HG03095 (cell line): ENCODE measurements at regions not wholly inside any gene's neighbourhood (a gene's known extent, or its start where the extent isn't known, plus 50 kb on each side); places are given as distances from the start of the nearest gene placed in this dataset.

Experiments used
- ATAC-seq: cut with Tn5 transposase; IDR thresholded peaks from one replicate; pipeline ENCODE4 v1.9.1; 2021; ENCODE audit warnings: moderate library complexity; ENCODE audit not compliant: unreplicated experiment

DNA sequence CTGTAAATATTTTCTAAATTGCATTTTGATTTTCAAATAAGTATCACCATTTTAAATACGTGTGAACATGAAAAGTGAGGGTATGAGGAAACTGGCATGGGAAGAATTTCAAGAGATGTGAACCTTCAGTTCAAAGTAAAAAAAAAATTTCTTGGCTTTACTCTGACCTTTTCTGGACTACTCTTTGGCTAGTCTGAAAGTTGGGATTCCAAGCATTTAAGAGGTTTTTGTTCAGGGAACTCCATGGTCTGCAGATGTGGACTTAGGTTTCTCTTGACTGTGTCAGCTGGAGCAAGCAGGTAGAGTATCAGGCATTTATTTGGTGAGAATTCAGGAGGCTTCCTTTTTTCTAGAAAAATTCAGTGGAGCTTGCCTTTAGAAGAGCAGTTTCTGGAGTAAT lies 311.6 kb downstream of the LRIG3 start:
- no peak for ATAC-seq

DNA sequence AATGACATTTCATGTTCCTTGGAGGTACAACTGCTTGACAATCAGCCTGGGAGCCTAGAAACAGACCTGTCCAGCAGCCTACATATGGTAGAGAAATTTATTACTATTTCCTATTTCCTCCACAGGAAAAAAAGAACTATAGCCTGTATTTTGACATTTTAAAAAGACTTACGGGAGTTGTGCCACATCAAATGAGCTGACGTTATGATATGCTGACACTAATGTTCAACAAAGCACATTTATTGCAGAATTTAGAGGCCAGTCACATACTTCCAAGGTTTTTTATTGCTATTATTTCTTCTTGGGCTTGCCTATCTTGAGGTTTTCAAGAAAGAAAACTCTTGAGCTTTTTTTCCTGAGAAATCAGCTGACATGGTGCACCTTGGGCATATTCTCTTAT lies 305.3 kb downstream of the LRIG3 start:
- ATAC-seq, result no peak

DNA sequence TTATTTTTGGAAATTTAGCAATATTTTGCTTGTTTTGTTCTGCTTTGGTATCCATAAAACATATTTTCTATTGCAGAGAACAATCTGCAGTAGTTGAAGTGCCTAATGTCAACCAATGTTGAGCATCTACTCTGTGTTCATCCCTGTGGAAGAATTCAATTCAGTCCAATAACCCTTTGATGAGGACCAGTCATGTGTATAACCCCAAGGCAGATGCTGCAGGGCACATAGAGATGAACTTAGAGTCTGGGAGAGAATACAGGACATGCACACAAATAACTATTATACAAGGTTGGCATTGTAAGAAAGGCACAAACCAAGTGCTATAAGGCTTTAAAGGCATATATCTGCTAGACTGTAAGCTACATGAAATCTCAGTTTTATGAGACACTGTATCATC lies 304.7 kb downstream of the LRIG3 start:
- ATAC-seq, result no peak

DNA sequence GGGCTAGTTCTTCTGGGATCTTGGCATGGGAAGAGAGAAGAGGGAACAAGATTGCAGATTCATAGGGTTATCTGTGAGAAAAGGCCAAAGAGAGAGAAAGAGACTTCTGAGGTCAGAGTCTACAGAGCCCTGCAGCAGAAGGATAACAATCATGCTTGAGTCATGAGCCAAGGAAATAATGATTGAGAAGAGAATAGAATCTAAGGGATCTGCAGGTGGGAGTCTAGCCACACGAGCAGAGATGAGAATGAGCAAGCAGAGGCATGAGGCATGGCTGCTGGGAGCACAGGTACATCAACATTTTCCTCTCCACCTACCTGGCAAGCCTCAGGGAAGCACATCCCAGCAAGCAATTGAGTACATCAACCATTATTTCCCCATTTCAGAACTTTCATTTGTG lies 303.7 kb downstream of the LRIG3 start:
- no peak for ATAC-seq

DNA sequence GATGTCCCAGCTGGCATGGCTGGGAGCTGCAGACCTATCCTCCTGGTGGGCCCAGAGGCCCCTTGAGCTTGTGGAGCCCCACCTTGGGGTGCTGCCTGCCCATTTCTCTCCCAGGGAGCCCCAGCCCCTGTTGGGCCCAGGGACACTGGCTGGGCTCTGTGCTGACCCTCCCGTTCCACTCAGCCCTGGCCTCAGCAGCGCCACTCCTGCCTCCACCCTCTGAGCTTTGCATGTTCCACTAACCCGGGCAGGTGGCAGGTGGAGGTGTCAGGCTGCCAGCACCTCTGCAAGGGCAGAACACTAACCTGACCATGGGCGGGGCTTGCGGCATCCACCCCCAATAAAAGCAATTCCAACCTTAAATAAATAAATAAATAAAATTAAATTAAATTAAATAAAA lies 299.2 kb downstream of the LRIG3 start:
- ATAC-seq, result no peak

DNA sequence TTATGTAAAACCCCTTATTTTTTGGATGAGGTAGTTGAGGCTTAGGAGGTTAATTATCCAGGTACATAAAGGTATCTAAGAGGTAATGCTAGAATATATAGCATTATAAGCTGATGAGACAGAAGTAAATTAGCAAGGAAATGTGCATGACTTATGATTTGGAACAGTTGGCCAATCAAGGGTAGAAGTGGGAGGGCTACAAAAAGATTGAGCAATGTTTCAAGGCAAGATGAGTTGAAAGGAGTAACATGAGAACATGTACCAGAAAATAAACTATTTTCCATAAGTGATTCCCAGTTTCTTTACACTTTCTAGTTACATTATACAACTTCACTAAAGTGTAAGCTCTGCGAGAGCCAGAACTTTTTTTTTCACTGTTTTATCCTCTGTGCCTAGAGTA lies 290.9 kb downstream of the LRIG3 start:
- no peak for ATAC-seq

DNA sequence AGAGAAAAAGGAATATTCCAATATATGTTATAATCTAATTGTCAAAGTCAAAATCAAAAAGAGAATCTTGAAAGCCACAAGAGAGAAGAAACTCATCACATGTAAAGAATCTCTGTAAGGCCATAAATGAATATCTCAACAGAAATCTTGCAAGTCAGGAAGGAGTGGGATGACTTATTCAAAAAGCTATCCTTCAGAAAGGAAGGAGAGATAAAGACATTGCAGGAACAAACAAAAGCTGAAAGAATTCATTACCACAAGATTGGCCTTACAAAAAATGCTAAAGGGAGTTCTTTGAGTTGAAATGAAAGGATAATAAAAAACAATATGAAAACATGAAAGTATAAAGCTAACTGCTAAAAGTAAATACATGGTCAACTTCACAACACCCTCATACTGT lies 286.8 kb downstream of the LRIG3 start:
- ATAC-seq, result no peak

DNA sequence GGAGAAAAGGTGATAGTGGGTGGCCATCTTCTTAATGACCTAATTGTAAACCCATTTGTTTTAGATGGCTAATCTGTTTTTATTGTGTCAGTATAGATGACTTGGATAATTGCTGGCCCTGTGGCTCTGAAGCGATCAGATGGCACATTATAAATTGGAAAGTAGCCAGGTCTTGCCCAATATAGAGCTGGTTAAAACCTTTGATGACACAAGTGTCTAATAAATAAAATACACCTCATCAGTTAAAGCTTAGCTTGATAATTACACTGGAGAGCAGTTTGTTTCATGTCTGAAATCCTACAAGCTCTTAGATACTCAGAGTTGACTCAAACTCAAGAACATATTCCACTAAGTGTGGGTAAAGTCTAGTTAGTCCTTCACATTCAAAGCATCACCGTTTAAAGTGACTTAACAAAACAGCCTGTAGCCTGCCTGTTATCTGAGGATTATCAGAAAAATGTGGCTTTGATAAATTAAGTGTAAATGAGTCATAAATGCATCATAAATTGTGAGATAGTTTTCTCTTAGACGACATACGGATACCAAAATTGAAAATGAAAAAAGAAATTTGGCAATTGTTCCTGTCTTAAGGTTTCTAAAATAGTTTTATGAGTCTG lies 280.9 kb downstream of the LRIG3 start:
- no peak for ATAC-seq

DNA sequence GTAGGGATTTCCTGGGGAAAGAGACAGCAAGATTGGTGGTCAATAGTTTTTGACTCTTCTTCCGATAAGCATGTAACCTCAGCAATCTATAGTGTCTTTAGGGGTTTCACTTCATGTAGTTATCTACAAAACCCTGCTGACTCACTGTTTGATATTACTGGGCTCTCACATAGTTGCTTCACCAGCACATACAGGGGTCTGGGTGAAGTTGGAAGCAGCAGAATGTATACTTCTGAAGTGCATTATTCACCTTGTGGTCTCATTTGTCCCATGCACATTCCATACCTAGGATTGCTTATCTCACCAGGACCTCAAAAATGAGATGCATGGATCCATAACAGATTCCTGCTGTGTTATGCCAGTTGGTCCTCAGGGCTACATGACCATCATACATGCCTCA lies 280.0 kb downstream of the LRIG3 start:
- ATAC-seq, result no peak

DNA sequence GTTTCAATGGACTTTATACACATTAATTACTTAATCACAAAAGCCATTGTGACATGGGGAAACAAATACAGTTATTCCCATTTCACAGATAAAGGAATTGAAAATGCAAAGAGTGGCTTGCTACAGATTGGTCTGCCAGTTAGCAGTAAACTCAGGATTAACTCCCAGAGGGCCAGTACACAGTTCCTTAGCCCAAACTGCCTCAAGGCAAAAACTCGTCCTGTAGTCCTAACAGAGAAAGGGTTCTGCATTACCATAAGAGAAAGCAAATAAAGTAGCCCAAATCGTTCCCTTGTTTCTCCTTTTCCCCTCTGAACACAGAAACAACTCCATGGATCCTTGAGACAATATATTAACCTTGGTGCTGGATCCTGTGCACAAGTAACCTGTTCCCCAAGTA lies 274.4 kb downstream of the LRIG3 start:
- no peak for ATAC-seq

DNA sequence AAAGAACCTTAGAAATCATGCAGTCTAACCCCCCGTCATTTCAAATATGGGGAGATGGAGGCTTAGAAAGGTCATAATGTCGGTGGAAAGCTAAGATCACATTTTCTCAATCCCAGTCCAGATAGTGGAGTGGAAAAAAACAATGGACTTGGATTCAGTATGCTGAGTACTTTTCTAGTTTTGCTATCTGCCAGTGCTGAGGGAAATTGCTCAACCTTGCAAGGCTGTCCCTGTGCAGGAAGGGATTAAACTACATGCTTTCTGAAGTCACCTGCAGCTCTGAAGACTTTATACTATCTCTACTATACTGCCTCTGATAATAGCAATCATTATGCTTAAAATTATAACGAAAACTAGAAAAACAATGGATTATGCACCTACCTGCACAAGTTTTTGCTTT lies 272.8 kb downstream of the LRIG3 start:
- no peak for ATAC-seq

DNA sequence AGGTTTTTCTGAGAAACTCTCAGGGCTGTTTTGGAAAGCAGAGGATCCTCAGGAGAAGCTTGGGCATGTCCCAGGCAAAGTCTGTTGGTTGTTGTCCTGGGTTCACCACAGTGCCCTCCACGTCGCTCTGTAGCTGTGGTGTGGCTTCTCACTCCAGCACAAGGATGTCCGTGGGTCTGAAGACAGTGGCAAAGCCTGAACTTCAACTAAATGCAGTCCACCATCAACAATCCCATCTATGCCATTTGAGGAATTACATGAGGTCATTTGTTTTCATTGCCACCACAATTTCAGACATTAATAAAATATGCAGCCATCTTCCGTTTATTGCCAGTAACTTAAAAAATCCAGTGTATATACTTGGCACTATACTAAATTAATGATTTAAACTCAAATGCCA lies 272.1 kb downstream of the LRIG3 start:
- ATAC-seq, result no peak

DNA sequence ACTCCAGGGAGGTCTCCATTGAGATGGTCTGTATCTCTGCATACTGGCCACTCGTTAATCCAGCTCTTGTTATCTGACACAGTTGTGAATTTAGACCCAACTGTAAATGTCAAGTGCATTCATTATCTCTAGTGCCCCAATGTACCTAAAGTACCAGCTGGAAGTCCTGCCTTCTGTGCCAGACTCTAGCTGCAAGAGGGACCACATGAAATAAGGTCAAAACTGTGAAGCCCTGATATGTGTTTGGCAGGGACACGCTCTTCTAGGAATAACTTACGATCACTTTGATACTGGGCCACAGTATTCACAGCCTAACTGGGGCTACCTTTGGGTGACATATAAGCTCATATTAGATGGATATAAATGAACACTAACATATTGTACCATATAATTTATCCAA lies 268.5 kb downstream of the LRIG3 start:
- ATAC-seq, result no peak

DNA sequence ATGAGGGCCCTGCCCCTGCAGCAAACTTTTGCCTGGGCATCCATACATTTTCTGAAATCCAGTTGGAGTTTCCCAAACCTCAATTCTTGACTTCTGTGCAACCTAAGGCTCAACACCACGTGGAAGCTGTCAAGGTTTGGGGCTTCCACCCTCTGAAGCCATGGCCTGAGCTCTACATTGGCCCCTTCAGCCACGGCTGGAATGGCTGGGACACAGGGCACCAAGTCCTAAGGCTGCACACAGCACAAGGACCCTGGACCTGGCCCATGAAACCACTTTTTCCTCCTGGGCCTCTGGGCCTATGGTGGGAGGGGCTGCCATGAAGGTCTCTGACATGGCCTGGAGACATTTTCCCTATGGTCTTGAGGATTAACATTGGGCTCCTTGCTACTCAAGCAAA lies 266.3 kb downstream of the LRIG3 start:
- no peak for ATAC-seq

DNA sequence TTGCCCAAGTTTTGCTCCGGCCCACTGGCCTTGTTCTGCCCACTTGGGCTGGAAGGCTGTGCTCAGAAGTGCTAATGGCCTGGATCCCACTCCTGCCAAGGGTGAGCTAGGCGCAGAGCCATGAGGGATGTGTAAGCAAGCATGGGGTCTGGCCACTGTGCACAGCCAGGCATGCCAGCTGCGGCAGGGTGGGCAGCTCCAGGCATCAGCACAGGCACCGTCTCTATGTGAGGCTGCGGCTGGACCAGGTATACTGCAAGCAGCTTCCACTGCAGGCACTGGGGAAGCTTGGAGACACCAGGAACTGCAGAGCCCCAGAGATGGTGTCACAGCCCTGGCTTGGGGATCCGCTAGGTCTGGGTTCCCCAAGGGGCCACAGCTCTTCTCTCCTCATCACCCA lies 264.9 kb downstream of the LRIG3 start:
- ATAC-seq, result no peak

DNA sequence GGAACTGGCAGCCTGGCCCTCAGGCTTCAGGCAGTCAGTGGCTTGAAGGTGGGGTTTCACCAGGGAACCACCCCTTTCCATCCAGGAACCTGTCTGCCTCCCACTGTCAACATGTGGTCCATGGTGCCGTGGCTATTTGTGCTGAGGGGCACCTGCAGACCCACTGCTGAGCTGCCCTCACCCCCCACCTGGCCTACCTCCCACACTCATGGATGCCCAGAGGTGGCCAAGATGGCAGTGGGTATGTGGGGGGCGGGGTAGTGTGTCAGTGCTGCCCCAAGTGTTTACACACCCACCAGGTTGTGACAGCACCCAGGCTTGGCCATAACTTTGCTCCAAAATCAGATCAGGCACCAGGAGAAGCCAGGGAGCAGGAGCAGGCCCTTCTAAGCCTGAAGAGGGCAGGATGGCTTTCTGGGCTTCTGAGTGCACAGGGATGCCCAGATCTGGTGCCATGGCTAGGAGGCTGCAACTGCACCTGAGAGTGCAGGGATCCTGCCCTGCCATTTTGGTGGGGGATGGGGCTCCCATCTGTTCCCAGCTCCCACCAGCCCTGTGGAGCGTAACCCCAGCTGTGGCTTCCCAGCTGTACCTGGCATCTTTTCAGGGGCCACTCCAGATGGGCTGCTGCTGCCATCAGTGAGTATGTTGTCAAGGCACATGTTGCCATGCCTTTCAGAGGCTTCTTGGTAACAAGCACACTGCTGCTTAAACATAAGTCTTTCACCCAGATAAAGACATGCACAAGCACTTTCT lies 263.9 kb downstream of the LRIG3 start:
- ATAC-seq, result no peak

DNA sequence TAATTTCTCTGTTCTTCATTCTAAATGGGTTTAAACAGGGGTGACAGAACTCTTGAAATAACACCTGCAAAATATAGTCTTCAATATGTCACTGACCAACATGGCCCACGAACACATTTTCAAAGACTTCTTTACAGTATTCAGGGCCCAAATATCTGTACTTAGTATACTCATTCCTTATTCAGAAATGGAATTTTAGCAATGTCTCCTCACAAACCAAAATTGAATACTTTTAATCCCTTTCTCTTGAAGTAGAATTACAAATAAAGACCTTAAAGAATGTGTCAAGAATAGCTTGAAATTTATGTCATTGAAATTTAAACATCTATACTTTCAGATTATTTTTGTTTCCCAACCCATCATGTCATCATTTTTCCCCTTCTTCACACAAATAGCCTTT lies 263.1 kb downstream of the LRIG3 start:
- no peak for ATAC-seq

DNA sequence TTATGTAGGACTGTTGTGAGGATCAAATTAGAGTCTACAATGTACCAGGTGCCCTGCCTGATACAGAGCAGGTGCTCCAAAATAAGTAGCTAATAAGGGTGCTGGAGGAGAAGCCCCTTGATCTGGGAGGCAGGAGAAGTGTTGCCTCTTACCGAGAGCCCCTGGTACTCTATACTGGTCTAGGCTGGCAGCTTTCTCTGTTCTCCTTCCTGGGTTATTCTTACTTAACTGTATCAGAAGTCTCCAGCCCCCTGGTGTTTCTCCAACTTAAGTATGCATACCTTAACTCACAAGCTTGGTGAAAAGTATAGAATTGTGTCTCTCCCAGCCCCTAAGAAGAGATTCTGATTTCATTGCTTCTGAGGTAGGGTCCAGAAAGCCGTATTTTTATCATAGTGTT lies 254.9 kb downstream of the LRIG3 start:
- ATAC-seq, result no peak

DNA sequence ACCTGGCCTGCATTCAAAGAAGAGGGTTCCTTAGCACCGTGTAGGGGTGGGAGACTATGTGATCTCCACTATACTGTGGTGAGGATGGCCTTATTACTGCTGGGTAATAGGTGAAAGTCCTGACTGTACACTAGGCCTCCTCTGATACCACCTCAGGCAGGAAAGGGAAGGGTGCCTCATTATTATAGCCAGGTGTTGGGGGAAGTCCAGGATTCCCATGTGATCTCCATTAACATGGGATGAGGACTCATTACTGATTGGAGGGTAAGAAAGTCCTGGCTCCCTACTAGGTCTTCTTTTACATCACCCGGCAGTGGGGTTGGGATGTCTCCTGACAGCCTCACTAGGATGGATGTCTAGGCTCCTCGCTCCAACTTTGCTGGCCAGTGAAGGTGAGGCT lies 252.1 kb downstream of the LRIG3 start:
- ATAC-seq, result no peak

DNA sequence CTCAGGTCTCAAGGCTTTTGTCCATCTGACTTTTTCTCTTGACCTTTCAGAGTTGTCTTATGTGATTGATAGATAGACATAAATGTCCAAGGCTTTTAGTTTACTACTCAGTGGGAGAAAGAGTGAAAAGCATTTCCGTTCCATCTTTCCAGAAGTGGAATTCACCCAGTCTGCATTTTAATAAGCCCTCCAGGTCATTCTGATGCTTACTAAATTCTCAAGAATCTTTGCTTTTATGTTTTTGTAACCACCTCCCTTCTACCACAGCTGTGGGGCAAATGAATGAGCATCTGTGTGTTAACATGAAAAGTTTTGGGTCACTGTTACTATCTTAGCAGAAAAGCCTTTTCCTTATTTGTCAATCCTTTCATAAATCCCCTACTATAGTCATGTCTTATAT lies 251.4 kb downstream of the LRIG3 start:
- no peak for ATAC-seq

DNA sequence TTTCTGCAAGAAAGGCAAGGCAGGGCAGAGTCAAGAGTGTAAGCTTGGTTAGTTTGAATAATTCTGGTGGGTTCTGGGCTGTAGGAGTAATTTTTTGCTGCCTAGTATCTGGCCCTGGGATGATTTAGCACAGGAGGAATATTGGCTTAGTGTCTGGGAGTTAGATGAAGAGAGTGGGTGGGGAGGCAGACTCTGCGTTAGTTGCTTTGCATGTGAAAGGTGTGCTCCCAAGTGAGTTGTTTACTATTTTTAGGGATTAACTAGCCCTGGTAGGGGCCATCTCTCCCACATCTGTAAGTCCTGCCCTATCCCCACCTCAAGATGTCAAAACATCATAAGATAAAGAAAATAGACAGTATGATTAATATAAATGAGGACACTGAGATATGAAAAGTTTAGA lies 249.7 kb downstream of the LRIG3 start:
- no peak for ATAC-seq

DNA sequence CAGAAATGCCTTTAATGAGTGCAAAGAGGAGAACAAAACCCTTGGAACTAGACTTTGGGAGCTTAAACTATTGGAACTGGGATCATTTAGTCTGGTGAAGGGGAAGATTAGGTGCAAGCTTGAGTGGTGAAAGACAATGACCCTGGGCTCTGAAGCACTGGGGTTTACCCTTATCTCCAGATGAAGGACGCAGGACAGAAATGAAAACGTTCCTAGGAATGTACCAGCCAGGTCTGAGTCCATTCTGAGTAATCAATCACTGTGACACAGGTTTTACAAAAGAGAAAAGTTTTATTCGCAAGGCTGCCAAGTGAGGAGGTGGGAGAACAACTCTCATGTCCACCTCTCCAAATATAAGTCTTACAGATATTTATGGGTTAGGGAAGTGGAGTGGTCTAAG lies 249.1 kb downstream of the LRIG3 start:
- no peak for ATAC-seq

DNA sequence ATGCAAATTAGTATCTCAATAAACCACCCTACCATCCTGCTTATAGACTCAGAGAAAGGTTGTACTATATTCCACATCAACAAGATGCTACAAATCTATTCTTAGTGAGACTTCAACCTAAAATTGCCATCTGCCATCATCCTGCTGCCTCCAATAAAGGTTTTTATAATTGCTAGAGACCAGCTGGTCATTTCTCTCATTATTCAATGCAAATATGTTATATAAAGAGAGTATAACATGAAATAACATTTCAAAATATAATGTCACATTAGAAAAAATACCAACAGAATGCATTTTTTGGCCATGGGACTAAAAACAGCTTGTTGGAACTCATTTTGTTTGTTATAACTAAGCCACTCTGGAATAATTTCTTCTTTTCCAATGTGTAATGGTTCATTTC lies 247.3 kb downstream of the LRIG3 start:
- no peak for ATAC-seq
